ENCODE measurements at regions not wholly inside any gene's neighbourhood (a gene's known extent, or its start where the extent isn't known, plus 50 kb on each side); places are given as distances from the start of the nearest gene placed in this dataset.
"Not testable (repeated sequence)": the region's sequence is repeated elsewhere in the genome, so short reads cannot be mapped to it uniquely, and the experiment has no call there.

- H3K4me3 ChIP-seq (ENCODE audit: low read depth, low read length); H3K9ac ChIP-seq; H3K36me3 ChIP-seq (ENCODE audit: control insufficient read depth, insufficient read depth, low read length); H3K27me3 ChIP-seq (ENCODE audit: control insufficient read depth, insufficient read depth, low read length); H3K4me1 ChIP-seq; H3K4me2 ChIP-seq (ENCODE audit: low read length); H3K27ac ChIP-seq; H3K79me2 ChIP-seq; H2AFZ ChIP-seq; H3K9me3 ChIP-seq (ENCODE audit: control insufficient read depth, low read length): not testable (repeated sequence)
Measured at GRCh38 chr11:67940440-67940839, 63.5 kb downstream of the UNC93B1 start.

GRCh38 chr11:67938964-67939363 is 64.9 kb downstream of the UNC93B1 start:
- not testable (repeated sequence) for H3K27me3 ChIP-seq (ENCODE audit: control insufficient read depth, insufficient read depth, low read length); H3K27ac ChIP-seq; H3K4me3 ChIP-seq (ENCODE audit: low read depth, low read length); H3K79me2 ChIP-seq; H3K4me1 ChIP-seq; H3K4me2 ChIP-seq (ENCODE audit: low read length); H3K9me3 ChIP-seq (ENCODE audit: control insufficient read depth, low read length); H3K36me3 ChIP-seq (ENCODE audit: control insufficient read depth, insufficient read depth, low read length); H2AFZ ChIP-seq; H3K9ac ChIP-seq

- H3K36me3 ChIP-seq (ENCODE audit: control insufficient read depth, insufficient read depth, low read length); H3K9ac ChIP-seq; H2AFZ ChIP-seq; H3K4me3 ChIP-seq (ENCODE audit: low read depth, low read length); H3K4me2 ChIP-seq (ENCODE audit: low read length); H3K79me2 ChIP-seq; H3K4me1 ChIP-seq; H3K27me3 ChIP-seq (ENCODE audit: control insufficient read depth, insufficient read depth, low read length); H3K9me3 ChIP-seq (ENCODE audit: control insufficient read depth, low read length); H3K27ac ChIP-seq: not testable (repeated sequence)
Measured at GRCh38 chr11:67938371-67938770, 65.5 kb downstream of the UNC93B1 start.

GRCh38 chr11:67923565-67923964 is 80.3 kb downstream of the UNC93B1 start:
- H3K9me3 ChIP-seq (ENCODE audit: control insufficient read depth, low read length); H3K4me3 ChIP-seq (ENCODE audit: low read depth, low read length); H3K79me2 ChIP-seq; H3K4me2 ChIP-seq (ENCODE audit: low read length); H3K36me3 ChIP-seq (ENCODE audit: control insufficient read depth, insufficient read depth, low read length); H3K9ac ChIP-seq; H3K4me1 ChIP-seq; H3K27ac ChIP-seq; H3K27me3 ChIP-seq (ENCODE audit: control insufficient read depth, insufficient read depth, low read length); H2AFZ ChIP-seq: not testable (repeated sequence)

GRCh38 chr11:67920546-67920945 is 83.4 kb downstream of the UNC93B1 start:
- not testable (repeated sequence) for H2AFZ ChIP-seq; H3K4me1 ChIP-seq; H3K27ac ChIP-seq; H3K79me2 ChIP-seq; H3K27me3 ChIP-seq (ENCODE audit: control insufficient read depth, insufficient read depth, low read length); H3K9ac ChIP-seq; H3K4me2 ChIP-seq (ENCODE audit: low read length); H3K36me3 ChIP-seq (ENCODE audit: control insufficient read depth, insufficient read depth, low read length); H3K9me3 ChIP-seq (ENCODE audit: control insufficient read depth, low read length); H3K4me3 ChIP-seq (ENCODE audit: low read depth, low read length)

GRCh38 chr11:67912184-67912583 is 91.7 kb downstream of the UNC93B1 start:
- not testable (repeated sequence) for H3K4me3 ChIP-seq (ENCODE audit: low read depth, low read length); H3K4me2 ChIP-seq (ENCODE audit: low read length); H3K36me3 ChIP-seq (ENCODE audit: control insufficient read depth, insufficient read depth, low read length); H3K9me3 ChIP-seq (ENCODE audit: control insufficient read depth, low read length); H3K27ac ChIP-seq; H2AFZ ChIP-seq; H3K79me2 ChIP-seq; H3K4me1 ChIP-seq; H3K27me3 ChIP-seq (ENCODE audit: control insufficient read depth, insufficient read depth, low read length); H3K9ac ChIP-seq

- not testable (repeated sequence) for H3K4me1 ChIP-seq; H3K36me3 ChIP-seq (ENCODE audit: control insufficient read depth, insufficient read depth, low read length); H3K4me2 ChIP-seq (ENCODE audit: low read length); H3K9ac ChIP-seq; H2AFZ ChIP-seq; H3K27me3 ChIP-seq (ENCODE audit: control insufficient read depth, insufficient read depth, low read length); H3K27ac ChIP-seq; H3K4me3 ChIP-seq (ENCODE audit: low read depth, low read length); H3K79me2 ChIP-seq; H3K9me3 ChIP-seq (ENCODE audit: control insufficient read depth, low read length)
Measured at GRCh38 chr11:67911211-67911610, 92.7 kb downstream of the UNC93B1 start.

GRCh38 chr11:67910803-67911202 is 93.1 kb downstream of the UNC93B1 start:
- H3K4me2 ChIP-seq (ENCODE audit: low read length); H3K27me3 ChIP-seq (ENCODE audit: control insufficient read depth, insufficient read depth, low read length); H2AFZ ChIP-seq; H3K9me3 ChIP-seq (ENCODE audit: control insufficient read depth, low read length); H3K9ac ChIP-seq; H3K79me2 ChIP-seq; H3K4me3 ChIP-seq (ENCODE audit: low read depth, low read length); H3K36me3 ChIP-seq (ENCODE audit: control insufficient read depth, insufficient read depth, low read length); H3K27ac ChIP-seq; H3K4me1 ChIP-seq: not testable (repeated sequence)

- H3K4me1 ChIP-seq, result not testable (repeated sequence)
Measured at GRCh38 chr11:67906969-67907368, 96.9 kb downstream of the UNC93B1 start.

GRCh38 chr11:67899462-67899861 is 104.4 kb downstream of the UNC93B1 start:
- not testable (repeated sequence) for H3K27me3 ChIP-seq (ENCODE audit: control insufficient read depth, insufficient read depth, low read length); H3K36me3 ChIP-seq (ENCODE audit: control insufficient read depth, insufficient read depth, low read length); H3K4me3 ChIP-seq (ENCODE audit: low read depth, low read length); H3K4me1 ChIP-seq; H3K79me2 ChIP-seq; H2AFZ ChIP-seq; H3K9me3 ChIP-seq (ENCODE audit: control insufficient read depth, low read length); H3K27ac ChIP-seq; H3K4me2 ChIP-seq (ENCODE audit: low read length); H3K9ac ChIP-seq

More at GRCh38 chr11:67906969-67907368, 96.9 kb downstream of the UNC93B1 start:
- not testable (repeated sequence) for H3K4me2 ChIP-seq (ENCODE audit: low read length); H3K79me2 ChIP-seq; H3K36me3 ChIP-seq (ENCODE audit: control insufficient read depth, insufficient read depth, low read length); H3K9me3 ChIP-seq (ENCODE audit: control insufficient read depth, low read length); H3K9ac ChIP-seq; H3K27me3 ChIP-seq (ENCODE audit: control insufficient read depth, insufficient read depth, low read length); H2AFZ ChIP-seq; H3K4me3 ChIP-seq (ENCODE audit: low read depth, low read length); H3K27ac ChIP-seq

GRCh38 chr11:67893487-67893886 is 110.4 kb downstream of the UNC93B1 start:
- not testable (repeated sequence) for H3K9ac ChIP-seq; H3K27ac ChIP-seq; H3K4me1 ChIP-seq; H2AFZ ChIP-seq; H3K4me2 ChIP-seq (ENCODE audit: low read length); H3K79me2 ChIP-seq; H3K27me3 ChIP-seq (ENCODE audit: control insufficient read depth, insufficient read depth, low read length); H3K4me3 ChIP-seq (ENCODE audit: low read depth, low read length); H3K36me3 ChIP-seq (ENCODE audit: control insufficient read depth, insufficient read depth, low read length); H3K9me3 ChIP-seq (ENCODE audit: control insufficient read depth, low read length)

GRCh38 chr11:67889646-67890045 is 114.3 kb downstream of the UNC93B1 start:
- not testable (repeated sequence) for H3K79me2 ChIP-seq; H3K4me1 ChIP-seq; H3K4me3 ChIP-seq (ENCODE audit: low read depth, low read length); H3K36me3 ChIP-seq (ENCODE audit: control insufficient read depth, insufficient read depth, low read length); H3K4me2 ChIP-seq (ENCODE audit: low read length); H3K9me3 ChIP-seq (ENCODE audit: control insufficient read depth, low read length); H2AFZ ChIP-seq; H3K27me3 ChIP-seq (ENCODE audit: control insufficient read depth, insufficient read depth, low read length); H3K9ac ChIP-seq; H3K27ac ChIP-seq

Data from parathyroid adenoma (tissue), 2 donors.